ENCODE measurements at regions not wholly inside any gene's neighbourhood (a gene's known extent, or its start where the extent isn't known, plus 50 kb on each side); places are given as distances from the start of the nearest gene placed in this dataset.

- TF ChIP-seq CTCF (IDR thresholded peaks at IDR 0.05) (no peak), POLR2A (IDR thresholded peaks at IDR 0.05) (no peak)
Measured at GRCh38 chr2:221178139-221178538, 394.0 kb downstream of the EPHA4 start.

GRCh38 chr2:221186873-221187272, 385.2 kb downstream of the EPHA4 start:
- Histone ChIP-seq H3K27me3 (peaks cover 0 to 13% (median 0%) of the 10 kb centered on the region in 4 donors), H3K4me1 (no peaks in the 10 kb centered on the region), H3K4me3 (no peak overlapping the region), H3K9me3 (no peaks in the 10 kb centered on the region), H3K27ac (no peak overlapping the region), H3K36me3 (no peaks in the 10 kb centered on the region)
- intact Hi-C loops (cut with DNase I): no loop called here
- TF ChIP-seq CTCF (IDR thresholded peaks at IDR 0.05) (no peak), POLR2A (IDR thresholded peaks at IDR 0.05) (no peak)
- DNase-seq: no peak
- WGBS, 2 donors: 65 to 80% methylated on average over 3 of the region's 3 CpGs

More at GRCh38 chr2:221178139-221178538, 394.0 kb downstream of the EPHA4 start:
- no peaks in the 10 kb centered on the region for H3K4me1 ChIP-seq
- intact Hi-C loops (cut with DNase I): no loop called here
- no peaks in the 10 kb centered on the region for H3K36me3 ChIP-seq
- H3K27me3 ChIP-seq: no peaks in the 10 kb centered on the region
- 41 to 63% methylated on average over 4 of the region's 4 CpGs for WGBS, 2 donors
- no peaks in the 10 kb centered on the region for H3K9me3 ChIP-seq
- no peak for DNase-seq
- H3K27ac ChIP-seq: no peak overlapping the region
- no peak overlapping the region for H3K4me3 ChIP-seq

GRCh38 chr2:221189431-221190067, 382.6 kb downstream of the EPHA4 start:
- intact Hi-C loops (cut with DNase I): no loop called here
- WGBS, 2 donors: 39 to 53% methylated on average over 8 of the region's 8 CpGs
- no peak overlapping the region for H3K27ac ChIP-seq
- no peaks in the 10 kb centered on the region for H3K36me3 ChIP-seq
- no peaks in the 10 kb centered on the region for H3K9me3 ChIP-seq
- H3K4me1 ChIP-seq: no peaks in the 10 kb centered on the region
- no peak for TF ChIP-seq POLR2A (IDR thresholded peaks at IDR 0.05)
- no peak for TF ChIP-seq CTCF (IDR thresholded peaks at IDR 0.05)
- DNase-seq: no peak
- H3K27me3 ChIP-seq: peaks cover 0 to 13% (median 0%) of the 10 kb centered on the region in 4 donors
- no peak overlapping the region for H3K4me3 ChIP-seq

- DNase-seq: no peak
- Histone ChIP-seq H3K27ac (no peak overlapping the region), H3K4me3 (no peak overlapping the region), H3K4me1 (no peaks in the 10 kb centered on the region), H3K9me3 (no peaks in the 10 kb centered on the region), H3K36me3 (no peaks in the 10 kb centered on the region), H3K27me3 (no peaks in the 10 kb centered on the region)
- no peak for TF ChIP-seq CTCF (IDR thresholded peaks at IDR 0.05)
- no peak for TF ChIP-seq POLR2A (IDR thresholded peaks at IDR 0.05)
- intact Hi-C loops (cut with DNase I): no loop called here
- WGBS, 2 donors: 96% methylated on average over 1 of the region's 1 CpG
Measured at GRCh38 chr2:221195829-221196228, 376.3 kb downstream of the EPHA4 start.

- Histone ChIP-seq H3K27ac (no peak overlapping the region), H3K4me1 (no peaks in the 10 kb centered on the region), H3K4me3 (no peak overlapping the region), H3K36me3 (no peaks in the 10 kb centered on the region), H3K27me3 (no peaks in the 10 kb centered on the region), H3K9me3 (no peaks in the 10 kb centered on the region)
- TF ChIP-seq POLR2A (IDR thresholded peaks at IDR 0.05): no peak
- no peak for TF ChIP-seq CTCF (IDR thresholded peaks at IDR 0.05)
- intact Hi-C loops (cut with DNase I): no loop called here
- DNase-seq: no peak
- 55 to 57% methylated on average over 4 of the region's 4 CpGs for WGBS, 2 donors
Measured at GRCh38 chr2:221197225-221197856, 374.8 kb downstream of the EPHA4 start.
